ENCODE measurements at regions not wholly inside any gene's neighbourhood (a gene's known extent, or its start where the extent isn't known, plus 50 kb on each side); places are given as distances from the start of the nearest gene placed in this dataset.

DNA sequence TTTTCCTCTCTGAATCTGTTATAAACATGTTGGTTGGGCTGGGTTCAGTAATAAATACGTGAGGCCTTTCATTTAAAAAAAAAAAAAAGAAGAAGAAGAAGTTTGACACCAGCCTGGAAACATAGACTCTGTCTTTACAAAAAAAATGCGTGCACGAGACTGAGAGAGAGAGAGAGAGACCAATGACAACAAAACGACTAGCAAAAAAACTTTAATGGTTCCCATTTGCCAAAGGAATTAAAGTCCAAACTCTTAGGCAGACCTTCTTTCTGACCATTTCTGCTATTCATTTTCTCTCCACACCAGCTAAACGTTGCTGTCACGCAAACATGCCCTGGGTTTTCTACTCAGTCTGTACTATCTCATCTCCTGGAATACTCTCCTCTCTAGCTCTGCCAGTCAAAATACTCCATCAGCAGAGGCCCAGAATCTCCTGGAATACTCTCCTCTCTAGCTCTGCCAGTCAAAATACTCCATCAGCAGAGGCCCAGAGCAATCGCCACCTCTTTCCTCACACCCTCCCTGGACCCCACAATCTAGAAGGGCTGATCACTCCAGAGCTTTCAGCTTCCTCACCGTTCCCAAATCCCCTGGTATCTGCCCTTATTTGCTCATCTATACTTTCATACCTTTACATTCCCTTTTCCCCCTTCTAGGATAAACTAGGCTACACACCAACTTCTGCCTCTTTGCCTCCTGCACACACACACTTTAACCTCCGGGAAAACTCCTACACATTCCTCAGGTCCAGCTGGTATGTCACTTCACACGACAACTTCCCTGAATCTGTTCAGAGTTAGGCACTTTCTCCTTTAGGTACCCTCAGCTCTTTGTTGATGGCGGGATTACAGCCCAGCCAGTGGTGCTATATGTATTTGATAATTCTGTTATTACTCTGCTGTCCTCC lies 100.0 kb downstream of the CDC7 start:
- no peaks in the 10 kb centered on the region for H3K36me3 ChIP-seq (ENCODE audit: control insufficient read depth, insufficient read depth, low read length)
- H3K4me3 ChIP-seq (ENCODE audit: low read depth, low read length): no peak overlapping the region
- POLR2A ChIA-PET: interaction anchor here (0.7 kb wide), 1 partner anchor 64 kb away, joined by 7 read pairs; no protein-coding TSS in a partner anchor
- CTCF ChIA-PET: interaction anchor here (0.9 to 1.4 kb wide), 3 partner anchors 10 to 18 kb away, joined by 3 read pairs; no protein-coding TSS in a partner anchor
- no peaks in the 10 kb centered on the region for H3K27me3 ChIP-seq (ENCODE audit: control insufficient read depth, insufficient read depth, low read length)
- no peak for DNase-seq (ENCODE audit: low read depth)
- TF ChIP-seq, protein P1, sequence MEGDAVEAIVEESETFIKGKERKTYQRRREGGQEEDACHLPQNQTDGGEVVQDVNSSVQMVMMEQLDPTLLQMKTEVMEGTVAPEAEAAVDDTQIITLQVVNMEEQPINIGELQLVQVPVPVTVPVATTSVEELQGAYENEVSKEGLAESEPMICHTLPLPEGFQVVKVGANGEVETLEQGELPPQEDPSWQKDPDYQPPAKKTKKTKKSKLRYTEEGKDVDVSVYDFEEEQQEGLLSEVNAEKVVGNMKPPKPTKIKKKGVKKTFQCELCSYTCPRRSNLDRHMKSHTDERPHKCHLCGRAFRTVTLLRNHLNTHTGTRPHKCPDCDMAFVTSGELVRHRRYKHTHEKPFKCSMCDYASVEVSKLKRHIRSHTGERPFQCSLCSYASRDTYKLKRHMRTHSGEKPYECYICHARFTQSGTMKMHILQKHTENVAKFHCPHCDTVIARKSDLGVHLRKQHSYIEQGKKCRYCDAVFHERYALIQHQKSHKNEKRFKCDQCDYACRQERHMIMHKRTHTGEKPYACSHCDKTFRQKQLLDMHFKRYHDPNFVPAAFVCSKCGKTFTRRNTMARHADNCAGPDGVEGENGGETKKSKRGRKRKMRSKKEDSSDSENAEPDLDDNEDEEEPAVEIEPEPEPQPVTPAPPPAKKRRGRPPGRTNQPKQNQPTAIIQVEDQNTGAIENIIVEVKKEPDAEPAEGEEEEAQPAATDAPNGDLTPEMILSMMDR (IDR thresholded peaks at IDR 0.05; ENCODE audit: insufficient read depth, low read depth, low read length): no peak

GRCh38 chr1:91601554-91602376 lies 101.1 kb downstream of the CDC7 start:
- no peak overlapping the region for H3K4me3 ChIP-seq (ENCODE audit: low read depth, low read length)
- POLR2A ChIA-PET: no interaction called here
- TF ChIP-seq, protein P1 (IDR thresholded peaks at IDR 0.05; ENCODE audit: insufficient read depth, low read depth, low read length): no peak
- no peaks in the 10 kb centered on the region for H3K27me3 ChIP-seq (ENCODE audit: control insufficient read depth, insufficient read depth, low read length)
- no peak for DNase-seq (ENCODE audit: low read depth)
- no peaks in the 10 kb centered on the region for H3K36me3 ChIP-seq (ENCODE audit: control insufficient read depth, insufficient read depth, low read length)
- CTCF ChIA-PET: interaction anchor here (1.1 kb wide), 1 partner anchor 57 kb away, joined by 3 read pairs; no protein-coding TSS in a partner anchor

DNA sequence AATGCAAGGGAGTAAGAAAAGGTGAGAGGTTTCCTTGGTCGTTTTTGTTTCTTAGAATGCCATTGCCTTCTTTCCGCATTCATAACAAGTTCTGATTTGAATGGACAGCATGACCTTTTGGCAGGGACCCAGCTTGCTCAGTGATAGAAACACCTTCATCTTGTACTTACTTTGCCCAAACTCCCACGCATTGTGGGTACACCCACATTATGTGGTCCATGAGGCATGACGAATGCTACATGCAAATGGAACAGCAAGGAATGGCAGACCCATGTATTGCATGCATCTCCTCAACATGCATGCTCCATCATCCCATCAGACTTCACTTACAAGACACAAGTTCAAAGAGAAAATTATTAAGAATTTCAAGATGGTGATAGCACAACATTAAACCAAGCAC lies 102.8 kb downstream of the CDC7 start:
- CTCF ChIA-PET: no interaction called here
- TF ChIP-seq, protein P1 (IDR thresholded peaks at IDR 0.05; ENCODE audit: insufficient read depth, low read depth, low read length): no peak
- H3K27me3 ChIP-seq (ENCODE audit: control insufficient read depth, insufficient read depth, low read length): no peaks in the 10 kb centered on the region
- DNase-seq (ENCODE audit: low read depth): no peak
- no peak overlapping the region for H3K4me3 ChIP-seq (ENCODE audit: low read depth, low read length)
- POLR2A ChIA-PET: no interaction called here
- H3K36me3 ChIP-seq (ENCODE audit: control insufficient read depth, insufficient read depth, low read length): no peaks in the 10 kb centered on the region

GRCh38 chr1:91604632-91605031 lies 104.0 kb downstream of the CDC7 start:
- POLR2A ChIA-PET: interaction anchor here (0.6 kb wide), 1 partner anchor 49 kb away, joined by 3 read pairs; no protein-coding TSS in a partner anchor
- Histone ChIP-seq H3K4me3 (ENCODE audit: low read depth, low read length) (no peak overlapping the region), H3K36me3 (ENCODE audit: control insufficient read depth, insufficient read depth, low read length) (no peaks in the 10 kb centered on the region), H3K27me3 (ENCODE audit: control insufficient read depth, insufficient read depth, low read length) (no peaks in the 10 kb centered on the region)
- TF ChIP-seq, protein P1 (IDR thresholded peaks at IDR 0.05; ENCODE audit: insufficient read depth, low read depth, low read length): no peak
- CTCF ChIA-PET: no interaction called here
- no peak for DNase-seq (ENCODE audit: low read depth)

GRCh38 chr1:91605566-91605965 lies 104.9 kb downstream of the CDC7 start:
- TF ChIP-seq, protein P1 (IDR thresholded peaks at IDR 0.05; ENCODE audit: insufficient read depth, low read depth, low read length): no peak
- no peak overlapping the region for H3K4me3 ChIP-seq (ENCODE audit: low read depth, low read length)
- ChIA-PET POLR2A (no interaction called here), CTCF (no interaction called here)
- no peaks in the 10 kb centered on the region for H3K36me3 ChIP-seq (ENCODE audit: control insufficient read depth, insufficient read depth, low read length)
- no peak for DNase-seq (ENCODE audit: low read depth)
- H3K27me3 ChIP-seq (ENCODE audit: control insufficient read depth, insufficient read depth, low read length): no peaks in the 10 kb centered on the region
